IMR-90 (cell line): ENCODE measurements at regions not wholly inside any gene's neighbourhood (a gene's known extent, or its start where the extent isn't known, plus 50 kb on each side); places are given as distances from the start of the nearest gene placed in this dataset.

ENCODE experiments used
- BHLHE40 ChIP-seq: fragments of 150-350 bp; IDR thresholded peaks from 2 replicates; pipeline ENCODE4 v1.6.1; 2016; ENCODE audit warnings: mild to moderate bottlenecking, low read depth, low read length
- CEBPB ChIP-seq: IDR thresholded peaks from 2 replicates; pipeline ENCODE4 v1.6.1; 2012; ENCODE audit warnings: low read depth, low read length, improper control_type of control experiment
- FOS ChIP-seq: fragments of 150-350 bp; IDR thresholded peaks from 2 replicates; pipeline ENCODE4 v1.6.1; 2016; ENCODE audit warnings: low read depth, low read length
- MAFK ChIP-seq: IDR thresholded peaks from 2 replicates; pipeline ENCODE4 v1.6.1; 2012; ENCODE audit warnings: low read depth, low read length, improper control_type of control experiment
- MXI1 ChIP-seq: IDR thresholded peaks from 2 replicates; pipeline ENCODE4 v1.6.1; 2012; ENCODE audit warnings: low read depth, mild to moderate bottlenecking, low read length, moderate library complexity, borderline replicate concordance
- NFE2L2 ChIP-seq: fragments of 150-350 bp; IDR thresholded peaks from 2 replicates; pipeline ENCODE4 v1.6.1; 2016; ENCODE audit warnings: low read depth, mild to moderate bottlenecking, low read length
- POLR2A ChIP-seq: IDR thresholded peaks from 2 replicates; pipeline ENCODE4 v1.6.1; 2012; ENCODE audit warnings: mild to moderate bottlenecking, low read depth, low read length
- RAD21 ChIP-seq: IDR thresholded peaks from 2 replicates; pipeline ENCODE4 v1.6.1; 2012; ENCODE audit warnings: low read length, improper control_type of control experiment
- RCOR1 ChIP-seq: IDR thresholded peaks from 2 replicates; pipeline ENCODE4 v1.6.1; 2012; ENCODE audit warnings: mild to moderate bottlenecking, low read length, improper control_type of control experiment; ENCODE audit not compliant: insufficient replicate concordance
- RFX5 ChIP-seq: IDR thresholded peaks from 2 replicates; pipeline ENCODE4 v1.8.0; 2012; ENCODE audit warnings: low read depth, mild to moderate bottlenecking, low read length, moderate library complexity
- SMC3 ChIP-seq: fragments of 150-350 bp; IDR thresholded peaks from 2 replicates; pipeline ENCODE4 v1.6.1; 2016; ENCODE audit warnings: low read depth, mild to moderate bottlenecking, antibody characterized with exemption, low read length, moderate library complexity
- TF ChIP-seq, protein P1 (sequence below): conservative IDR thresholded peaks from 2 replicates; pipeline ENCODE4 v1.5.1; 2012; ENCODE audit warnings: mild to moderate bottlenecking, low read depth, low read length, improper control_type of control experiment
- TF ChIP-seq, protein P2 (sequence below): fragments of 150-350 bp; IDR thresholded peaks from 2 replicates; pipeline ENCODE4 v1.6.1; 2016; ENCODE audit warnings: low read depth, mild to moderate bottlenecking, low read length, moderate library complexity, borderline replicate concordance

DNA sequence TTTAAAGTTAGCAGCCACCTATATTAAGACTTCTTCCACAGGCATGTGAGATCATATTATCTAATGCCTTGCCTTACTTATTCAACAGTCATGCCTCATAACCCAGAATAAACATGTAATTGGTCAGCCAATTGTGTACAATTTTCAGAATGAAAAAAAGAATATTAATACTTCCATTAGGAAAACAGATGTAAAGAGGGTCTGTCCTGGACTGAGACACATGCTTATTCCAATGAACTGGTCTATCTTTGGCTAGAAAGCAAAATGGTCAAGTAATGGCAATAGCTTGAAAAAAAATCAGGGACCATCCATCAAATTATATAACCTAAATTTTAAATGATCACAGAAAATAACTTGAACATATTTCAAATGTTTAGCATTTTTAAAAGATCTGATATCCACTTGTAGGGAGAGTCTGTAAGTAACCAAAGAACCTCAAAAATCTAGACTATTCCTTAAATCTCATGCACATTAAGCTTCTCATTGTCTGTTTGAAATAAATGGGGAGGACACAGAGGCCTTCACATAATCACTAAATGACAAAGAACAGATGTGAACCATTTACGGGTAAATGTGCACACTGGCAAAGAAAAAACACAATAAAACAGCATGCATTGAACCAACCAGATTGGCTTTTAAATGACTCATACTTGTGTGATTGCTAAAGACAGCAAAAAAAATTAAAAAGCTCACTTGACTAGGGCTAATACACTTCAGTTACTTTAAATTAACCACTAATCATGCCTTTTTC is 568.8 kb upstream of the PCDH15 start:
- TF ChIP-seq RFX5 = no peak
- TF ChIP-seq, protein P1, sequence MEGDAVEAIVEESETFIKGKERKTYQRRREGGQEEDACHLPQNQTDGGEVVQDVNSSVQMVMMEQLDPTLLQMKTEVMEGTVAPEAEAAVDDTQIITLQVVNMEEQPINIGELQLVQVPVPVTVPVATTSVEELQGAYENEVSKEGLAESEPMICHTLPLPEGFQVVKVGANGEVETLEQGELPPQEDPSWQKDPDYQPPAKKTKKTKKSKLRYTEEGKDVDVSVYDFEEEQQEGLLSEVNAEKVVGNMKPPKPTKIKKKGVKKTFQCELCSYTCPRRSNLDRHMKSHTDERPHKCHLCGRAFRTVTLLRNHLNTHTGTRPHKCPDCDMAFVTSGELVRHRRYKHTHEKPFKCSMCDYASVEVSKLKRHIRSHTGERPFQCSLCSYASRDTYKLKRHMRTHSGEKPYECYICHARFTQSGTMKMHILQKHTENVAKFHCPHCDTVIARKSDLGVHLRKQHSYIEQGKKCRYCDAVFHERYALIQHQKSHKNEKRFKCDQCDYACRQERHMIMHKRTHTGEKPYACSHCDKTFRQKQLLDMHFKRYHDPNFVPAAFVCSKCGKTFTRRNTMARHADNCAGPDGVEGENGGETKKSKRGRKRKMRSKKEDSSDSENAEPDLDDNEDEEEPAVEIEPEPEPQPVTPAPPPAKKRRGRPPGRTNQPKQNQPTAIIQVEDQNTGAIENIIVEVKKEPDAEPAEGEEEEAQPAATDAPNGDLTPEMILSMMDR = no peak
- no peak for TF ChIP-seq CEBPB
- TF ChIP-seq SMC3 = no peak
- no peak for TF ChIP-seq NFE2L2
- TF ChIP-seq POLR2A = no peak
- TF ChIP-seq, protein P2, sequence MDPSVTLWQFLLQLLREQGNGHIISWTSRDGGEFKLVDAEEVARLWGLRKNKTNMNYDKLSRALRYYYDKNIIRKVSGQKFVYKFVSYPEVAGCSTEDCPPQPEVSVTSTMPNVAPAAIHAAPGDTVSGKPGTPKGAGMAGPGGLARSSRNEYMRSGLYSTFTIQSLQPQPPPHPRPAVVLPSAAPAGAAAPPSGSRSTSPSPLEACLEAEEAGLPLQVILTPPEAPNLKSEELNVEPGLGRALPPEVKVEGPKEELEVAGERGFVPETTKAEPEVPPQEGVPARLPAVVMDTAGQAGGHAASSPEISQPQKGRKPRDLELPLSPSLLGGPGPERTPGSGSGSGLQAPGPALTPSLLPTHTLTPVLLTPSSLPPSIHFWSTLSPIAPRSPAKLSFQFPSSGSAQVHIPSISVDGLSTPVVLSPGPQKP = no peak
- no peak for TF ChIP-seq BHLHE40
- no peak for TF ChIP-seq MAFK
- no peak for TF ChIP-seq MXI1
- no peak for TF ChIP-seq FOS
- TF ChIP-seq RAD21 = no peak
- TF ChIP-seq RCOR1 = no peak
